HG03520 (cell line): ENCODE measurements at regions not wholly inside any gene's neighbourhood (a gene's known extent, or its start where the extent isn't known, plus 50 kb on each side); places are given as distances from the start of the nearest gene placed in this dataset.
"Not testable (repeated sequence)": the region's sequence is repeated elsewhere in the genome, so short reads cannot be mapped to it uniquely, and the experiment has no call there.

Experiments
- ATAC-seq: cut with Tn5 transposase; IDR thresholded peaks from one replicate; pipeline ENCODE4 v1.9.1; 2021; ENCODE audit warnings: mild to moderate bottlenecking, moderate library complexity; ENCODE audit not compliant: unreplicated experiment

DNA sequence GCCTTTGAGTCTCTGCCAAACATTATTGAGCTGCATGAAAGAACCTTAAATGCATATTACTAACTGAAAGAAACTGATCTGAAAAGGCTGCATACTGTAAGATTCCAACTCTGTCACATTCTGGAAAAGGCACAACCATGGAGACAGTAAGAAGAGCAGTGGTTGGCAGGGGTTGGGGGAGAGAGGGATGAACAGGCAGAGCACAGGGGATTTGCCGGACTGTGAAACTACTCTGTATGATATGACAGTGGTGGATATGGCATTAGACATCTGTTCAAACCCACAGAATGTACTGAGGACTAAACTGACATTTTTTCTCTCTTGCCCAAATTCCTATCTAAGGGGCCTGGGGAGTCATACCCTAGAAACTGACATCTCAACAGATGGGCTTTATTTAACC is 138.4 kb downstream of the KCNJ12 start:
- ATAC-seq, result not testable (repeated sequence)

- no peak for ATAC-seq
These were observed 141.6 kb downstream of the KCNJ12 start for GRCh38 chr17:21517538-21518293.

GRCh38 chr17:21522755-21523336 is 146.7 kb downstream of the KCNJ12 start:
- no peak for ATAC-seq

DNA sequence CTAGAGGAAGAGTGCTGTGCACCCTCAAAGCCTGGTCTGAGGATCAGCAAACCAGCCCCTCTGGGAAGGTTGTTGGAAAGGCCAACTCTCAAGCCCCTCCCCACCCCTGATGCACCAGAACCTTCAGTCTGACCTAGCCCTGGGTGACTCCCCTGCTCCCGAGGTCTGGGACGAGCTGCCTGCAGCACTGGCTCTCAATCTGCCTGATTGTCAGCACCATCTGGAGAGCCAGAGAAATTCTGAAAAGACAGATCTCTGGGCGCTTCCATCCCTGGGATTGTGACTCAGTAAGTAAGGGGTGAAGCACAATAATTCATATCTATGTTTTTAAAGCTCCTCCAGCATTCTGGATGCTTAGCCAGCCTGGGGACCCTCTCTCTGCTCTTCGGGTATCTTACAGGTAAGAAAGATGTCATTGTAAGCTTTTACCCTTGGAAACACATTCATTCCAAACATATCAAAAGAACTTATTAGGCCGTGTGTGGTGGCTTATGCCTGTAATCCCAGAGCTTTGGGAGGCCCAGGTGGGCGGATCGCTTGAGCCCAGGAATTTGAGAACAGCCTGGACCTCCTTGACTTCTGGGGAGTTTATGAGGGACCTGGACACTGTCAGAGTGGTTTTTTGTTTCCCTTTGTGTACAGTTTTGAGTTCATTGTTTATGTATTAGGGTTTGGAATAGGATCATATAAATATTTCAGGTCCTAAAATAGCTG is 147.5 kb downstream of the KCNJ12 start:
- ATAC-seq, result no peak

DNA sequence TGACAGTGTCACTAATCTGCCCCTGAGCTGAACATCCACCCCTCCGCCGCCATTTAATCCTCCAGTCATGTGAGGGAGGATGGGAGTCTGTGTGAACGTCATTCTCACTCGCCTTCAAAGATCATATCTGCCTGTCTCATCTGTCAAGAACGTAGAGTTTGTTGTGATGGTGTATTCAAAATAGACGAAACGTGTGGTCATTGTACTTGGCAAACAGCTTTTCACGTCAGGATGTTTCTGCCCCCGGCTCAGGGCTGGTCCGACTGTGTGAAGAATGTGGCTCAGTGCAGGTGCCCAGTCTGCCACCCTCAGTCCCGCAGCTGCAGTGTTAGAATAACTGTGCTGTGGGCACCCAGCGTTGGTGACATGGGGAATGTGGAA is 148.0 kb downstream of the KCNJ12 start:
- ATAC-seq, result no peak

- no peak for ATAC-seq
These were observed 149.4 kb downstream of the KCNJ12 start for GRCh38 chr17:21525464-21526130.

GRCh38 chr17:21528031-21528695 is 152.0 kb downstream of the KCNJ12 start:
- ATAC-seq, result no peak

DNA sequence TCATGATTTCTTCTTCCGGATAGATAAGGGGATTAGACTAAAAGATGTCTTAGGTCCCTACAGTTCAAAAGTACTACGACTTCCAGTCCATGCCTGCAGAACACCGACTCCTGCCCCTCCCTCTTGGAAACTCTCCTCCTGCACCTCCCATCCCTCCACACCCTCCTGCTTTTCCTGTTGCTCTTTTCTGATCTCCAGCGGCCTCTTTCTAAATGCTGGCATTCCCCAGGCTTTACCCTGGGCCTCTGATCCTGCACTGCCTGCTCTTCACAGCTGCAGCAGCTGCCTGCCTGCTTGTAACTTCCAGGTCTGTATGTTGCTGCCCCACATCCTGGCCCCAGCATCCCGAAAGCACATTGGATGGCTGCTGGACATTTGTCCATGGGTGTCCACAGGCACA is 154.2 kb downstream of the KCNJ12 start:
- no peak for ATAC-seq

GRCh38 chr17:21530841-21531240 is 154.7 kb downstream of the KCNJ12 start:
- no peak for ATAC-seq

- no peak for ATAC-seq
These were observed 156.7 kb downstream of the KCNJ12 start for GRCh38 chr17:21532763-21533385.

- no peak for ATAC-seq
These were observed 156.5 kb upstream of the KCNJ18 start for GRCh38 chr17:21535686-21536375.

DNA sequence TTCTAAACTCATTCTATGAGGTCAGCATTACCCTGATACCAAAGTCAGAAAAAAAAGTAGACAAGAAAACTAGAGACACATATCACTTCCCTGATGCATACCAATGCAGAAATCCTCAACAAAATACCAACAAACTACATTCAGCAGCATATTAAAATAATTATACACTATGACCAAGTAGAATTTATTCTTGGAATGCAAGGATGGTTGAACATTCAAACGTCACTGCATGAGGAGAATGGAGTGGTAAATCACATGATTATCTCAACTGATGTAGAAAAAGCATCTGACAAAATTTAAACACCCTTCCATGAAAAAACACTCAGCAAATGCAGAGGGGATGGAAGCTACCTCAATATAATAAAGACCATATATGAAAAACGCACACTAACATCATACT is 155.0 kb upstream of the KCNJ18 start:
- no peak for ATAC-seq

DNA sequence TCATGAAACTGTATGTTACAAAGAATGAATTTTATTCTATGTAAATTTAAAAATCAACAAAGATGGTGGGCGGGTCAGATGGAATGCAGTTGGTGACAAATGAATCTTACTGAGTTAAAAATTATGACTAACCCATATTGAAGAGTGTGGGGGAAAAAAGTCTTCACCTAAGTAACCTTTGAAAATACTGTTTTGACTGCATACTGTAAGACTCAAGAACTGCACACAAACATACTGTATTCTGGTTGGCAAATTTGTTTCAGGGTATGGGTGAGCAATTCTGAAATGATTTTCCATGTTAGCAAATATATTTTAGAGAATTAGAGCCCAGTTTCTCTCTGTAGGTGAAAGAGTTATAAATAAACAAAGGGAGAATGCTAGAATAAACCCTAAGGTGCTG is 153.7 kb upstream of the KCNJ18 start:
- no peak for ATAC-seq

GRCh38 chr17:21539146-21539545 is 153.2 kb upstream of the KCNJ18 start:
- ATAC-seq, result no peak

DNA sequence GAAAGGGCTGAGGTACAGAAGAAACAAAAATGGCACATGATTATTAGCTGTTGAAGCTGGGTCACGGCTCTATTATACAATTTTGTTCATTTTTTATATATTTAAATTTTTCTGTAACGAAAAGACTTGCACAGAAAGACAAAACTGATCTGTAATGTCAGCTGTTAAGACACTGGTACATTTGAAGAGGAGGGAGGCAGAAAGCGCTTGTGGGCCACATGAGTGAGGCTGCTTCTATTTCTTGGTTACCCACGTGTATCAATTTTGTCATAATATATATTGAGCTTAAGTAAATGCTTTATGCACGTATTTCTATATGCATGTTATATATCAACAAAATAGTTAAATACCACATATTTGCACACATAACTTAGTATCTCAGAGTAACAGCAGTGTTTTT is 151.8 kb upstream of the KCNJ18 start:
- no peak for ATAC-seq

DNA sequence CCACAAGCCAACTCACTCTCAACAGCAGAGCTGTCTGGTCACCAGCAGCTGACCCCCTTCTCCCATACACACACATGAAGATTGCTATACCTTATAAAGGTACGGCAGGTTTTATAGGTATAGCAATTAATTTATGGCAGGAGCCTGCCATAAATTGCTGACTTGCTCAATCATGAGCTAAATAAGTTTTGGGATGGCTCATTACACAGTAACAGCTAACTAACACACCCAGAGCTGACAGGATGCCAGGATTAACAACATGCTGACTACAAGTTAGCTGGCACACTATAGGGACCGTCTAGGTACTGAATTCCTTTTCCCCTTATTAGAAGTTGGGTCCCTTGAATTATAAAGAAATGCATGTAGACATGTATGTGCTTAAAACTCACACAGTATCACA is 150.3 kb upstream of the KCNJ18 start:
- ATAC-seq, result no peak

DNA sequence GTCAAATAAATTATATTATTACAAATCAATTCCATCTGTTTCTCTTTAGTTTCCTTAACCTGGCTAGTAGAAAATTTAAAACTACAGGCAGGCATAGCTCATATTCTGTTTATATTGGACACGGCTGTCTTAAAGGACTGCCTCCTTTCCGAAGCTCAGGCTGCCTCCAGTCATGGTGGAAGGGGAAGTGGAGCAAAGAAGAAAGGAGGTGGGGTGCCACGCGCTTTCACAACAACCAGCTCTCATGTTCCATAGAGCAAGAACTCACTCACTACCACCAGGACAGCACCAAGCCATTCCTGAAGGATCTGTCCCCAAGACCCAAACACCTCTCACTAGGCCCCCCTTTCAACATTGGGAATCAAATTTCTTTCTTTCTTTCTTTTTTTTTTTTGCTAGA is 149.3 kb upstream of the KCNJ18 start:
- ATAC-seq, result no peak

DNA sequence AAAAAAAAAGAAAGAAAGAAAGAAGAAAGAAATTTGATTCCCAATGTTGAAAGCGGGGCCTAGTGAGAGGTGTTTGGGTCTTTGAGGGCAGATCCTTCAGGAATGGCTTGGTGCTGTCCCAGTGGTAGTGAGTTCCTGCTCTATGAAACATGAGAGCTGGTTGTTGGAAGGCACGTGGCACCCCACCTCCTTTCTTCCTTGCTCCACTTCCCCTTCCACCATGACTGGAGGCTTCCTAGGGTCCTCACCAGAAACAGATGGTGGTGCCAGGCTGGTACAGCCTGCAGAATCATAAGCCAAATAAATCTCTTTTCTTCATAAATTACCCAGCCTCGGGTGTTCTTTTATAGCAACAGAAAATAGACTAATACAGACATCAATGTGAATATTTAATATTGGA is 147.3 kb upstream of the KCNJ18 start:
- ATAC-seq, result no peak

DNA sequence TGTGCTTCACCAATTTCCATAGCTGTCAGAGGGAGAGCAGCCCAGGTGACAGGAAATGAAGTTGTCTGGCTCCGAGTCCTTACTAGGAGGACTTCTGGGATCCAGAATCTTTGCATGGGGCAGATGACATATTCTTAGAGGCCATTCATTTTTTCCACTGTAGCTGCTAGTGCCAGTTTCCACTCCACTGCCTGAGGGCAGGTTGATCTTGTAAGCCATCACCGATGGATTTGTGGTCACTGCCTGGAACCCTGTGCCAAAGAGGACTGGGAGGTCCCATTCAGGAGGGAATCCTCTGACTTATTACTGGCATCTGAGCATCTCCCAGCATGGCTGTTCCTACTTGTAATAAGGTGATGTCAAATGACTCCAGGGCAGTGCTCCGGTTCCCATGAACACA is 144.1 kb upstream of the KCNJ18 start:
- ATAC-seq, result no peak

DNA sequence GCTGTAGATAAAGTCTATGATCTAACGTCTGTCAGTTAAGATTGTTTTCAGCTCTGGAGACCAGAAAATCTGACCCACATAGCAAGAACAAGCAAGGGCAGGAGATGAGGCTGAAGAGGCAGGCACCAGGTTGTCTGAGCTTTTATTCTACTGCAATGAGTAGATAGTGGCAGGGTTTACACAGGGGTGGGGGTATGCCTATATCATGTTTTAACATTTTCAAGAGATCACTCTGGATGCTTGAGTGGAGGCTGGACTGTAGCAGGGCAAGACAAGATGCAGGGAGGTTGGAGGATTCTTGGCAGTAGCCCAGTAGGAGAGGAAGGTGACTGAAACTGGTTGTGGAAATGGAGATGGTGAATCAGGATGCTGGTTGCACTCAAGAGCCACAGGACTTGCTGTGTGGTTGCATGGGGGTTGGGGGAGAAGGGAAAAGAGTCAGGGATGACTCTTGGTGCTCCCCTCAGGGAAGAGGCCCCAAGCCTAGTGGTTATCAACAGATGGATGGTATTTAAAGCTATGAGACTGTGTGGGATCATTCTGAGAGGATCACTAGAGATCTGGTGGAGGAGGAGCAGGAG is 143.1 kb upstream of the KCNJ18 start:
- ATAC-seq, result no peak
